GM19025 (cell line): ENCODE measurements at regions not wholly inside any gene's neighbourhood (a gene's known extent, or its start where the extent isn't known, plus 50 kb on each side); places are given as distances from the start of the nearest gene placed in this dataset.
A peak's percentile ranks its signal among the peaks of the same experiment; 100 is the strongest.

ENCODE experiments used
- ATAC-seq: cut with Tn5 transposase; IDR thresholded peaks from one replicate; pipeline ENCODE4 v1.9.1; 2021; ENCODE audit warnings: mild to moderate bottlenecking, low read depth, moderate library complexity; ENCODE audit not compliant: unreplicated experiment

- no peak for ATAC-seq
These were observed 387.7 kb upstream of the PTGER4 start for GRCh38 chr5:40292006-40292405.

DNA sequence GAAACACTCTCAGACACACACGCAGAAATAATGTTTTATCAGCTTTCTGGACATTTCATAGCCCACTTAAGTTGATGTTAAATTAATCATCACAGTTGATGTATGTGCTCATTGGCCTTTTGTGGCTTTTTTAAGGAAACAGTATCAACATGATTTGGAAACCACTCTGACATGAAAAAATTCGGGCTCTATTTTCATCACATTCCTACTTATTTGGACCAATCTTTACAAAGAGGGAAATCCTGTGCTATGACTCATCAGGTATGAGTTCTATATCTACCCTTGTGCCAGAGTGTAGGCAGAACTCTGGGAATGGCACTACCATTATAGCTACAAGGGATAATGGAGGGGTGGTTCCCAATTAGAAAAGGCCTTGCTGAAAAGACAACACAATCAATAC is 388.4 kb upstream of the PTGER4 start:
- ATAC-seq = no peak

DNA sequence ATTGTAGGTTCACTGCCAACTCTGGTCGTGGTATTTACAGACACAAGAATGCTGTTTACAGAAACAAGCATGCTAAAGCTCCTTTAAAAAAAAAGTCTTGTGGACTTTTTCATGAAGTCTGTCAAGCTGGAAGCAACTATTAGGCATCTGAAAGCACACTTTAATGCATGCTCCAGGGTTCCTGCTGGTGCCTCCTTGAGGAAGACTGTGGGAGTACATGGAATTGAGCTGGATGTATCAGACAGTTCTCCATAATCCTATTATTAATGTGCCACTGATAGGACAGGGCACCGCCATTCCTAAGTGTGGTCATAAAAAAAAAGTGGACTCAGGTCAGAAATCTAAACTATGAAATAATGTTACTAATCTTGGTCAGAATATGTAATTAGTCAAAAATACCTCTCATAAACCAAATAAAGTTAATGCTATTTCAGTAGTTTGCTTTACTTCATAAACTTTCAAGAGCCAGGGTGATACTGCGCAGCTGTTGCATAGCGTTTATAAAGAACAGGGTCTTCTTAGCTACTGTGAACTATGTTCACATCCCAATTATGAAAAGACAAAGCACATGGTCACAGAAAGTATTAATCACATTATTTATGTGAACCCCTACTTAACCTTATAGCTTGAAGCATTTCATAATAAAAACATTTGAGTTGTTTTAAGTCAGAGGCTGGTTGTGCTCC is 390.8 kb upstream of the PTGER4 start:
- ATAC-seq = no peak

DNA sequence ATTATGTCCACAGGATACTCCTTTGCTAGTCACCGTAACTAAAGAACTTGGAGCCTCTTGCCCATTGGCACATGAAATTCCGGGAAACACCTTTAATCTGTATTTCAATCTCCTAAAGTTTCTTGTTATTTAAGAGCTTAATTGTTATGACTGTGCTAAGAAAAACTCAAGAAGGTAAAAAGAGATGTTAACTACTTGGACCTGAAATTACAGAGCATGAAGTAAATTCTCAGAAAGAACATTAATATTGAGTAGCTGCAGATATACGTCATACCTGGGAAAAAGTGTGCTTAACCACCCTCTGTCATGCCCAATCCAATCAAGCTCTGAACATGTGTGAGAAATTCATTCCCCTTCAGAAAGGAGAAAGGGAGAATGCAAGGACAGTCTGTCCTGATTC is 394.9 kb upstream of the PTGER4 start:
- no peak for ATAC-seq

DNA sequence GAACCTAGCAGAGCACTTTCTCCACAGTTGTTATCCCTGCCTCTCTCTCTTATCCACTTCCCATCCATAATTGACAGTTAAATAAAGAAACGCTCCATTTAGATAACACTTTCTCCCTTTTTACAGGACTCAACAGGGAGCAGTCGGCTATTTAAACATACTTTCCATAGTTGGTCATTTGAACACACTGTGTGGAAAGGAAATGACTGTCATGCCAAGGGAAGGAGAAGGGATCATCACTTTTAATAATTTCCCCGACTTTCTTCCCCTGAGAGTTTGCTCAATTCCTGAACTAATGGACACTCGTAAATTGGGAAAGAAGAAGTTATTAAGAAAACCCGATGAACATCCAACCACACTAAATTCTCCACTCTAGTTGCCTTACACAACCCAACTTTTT is 400.8 kb upstream of the PTGER4 start:
- ATAC-seq = no peak

DNA sequence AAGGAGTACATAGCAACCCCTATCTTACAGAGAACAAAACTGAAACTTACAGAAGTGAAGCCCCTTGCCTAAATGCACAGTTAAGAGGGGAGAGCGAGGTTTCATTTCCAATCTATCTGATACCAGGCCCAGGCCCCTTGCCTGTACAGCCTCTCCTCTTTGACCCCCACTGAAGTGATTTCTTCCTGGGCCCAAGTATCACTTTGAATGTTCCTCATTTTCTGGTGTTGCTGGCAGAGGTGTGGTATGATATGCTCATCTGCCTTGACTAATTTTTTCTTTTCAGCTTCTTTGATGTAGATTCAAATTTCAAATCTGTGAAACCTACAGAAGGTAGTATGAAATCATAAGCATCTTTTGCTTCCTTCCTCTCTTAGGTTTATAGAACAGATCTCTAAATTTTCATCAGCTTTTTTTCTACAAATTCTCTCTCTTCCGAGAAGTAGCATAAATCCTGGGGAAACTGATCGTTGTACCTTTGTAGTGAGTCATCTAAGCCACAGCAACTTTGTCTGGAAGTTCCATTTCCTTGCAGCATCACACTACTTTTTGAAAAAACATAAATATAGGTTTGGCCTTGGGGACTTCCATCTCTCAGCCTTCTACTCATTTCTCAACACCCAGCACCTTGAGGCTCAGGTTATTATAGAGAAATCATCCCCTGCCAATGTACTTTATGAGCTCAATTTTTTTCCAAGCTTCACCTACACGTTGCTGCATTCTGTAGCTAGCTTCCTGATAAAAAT is 402.4 kb upstream of the PTGER4 start:
- ATAC-seq = peak; percentile 73

DNA sequence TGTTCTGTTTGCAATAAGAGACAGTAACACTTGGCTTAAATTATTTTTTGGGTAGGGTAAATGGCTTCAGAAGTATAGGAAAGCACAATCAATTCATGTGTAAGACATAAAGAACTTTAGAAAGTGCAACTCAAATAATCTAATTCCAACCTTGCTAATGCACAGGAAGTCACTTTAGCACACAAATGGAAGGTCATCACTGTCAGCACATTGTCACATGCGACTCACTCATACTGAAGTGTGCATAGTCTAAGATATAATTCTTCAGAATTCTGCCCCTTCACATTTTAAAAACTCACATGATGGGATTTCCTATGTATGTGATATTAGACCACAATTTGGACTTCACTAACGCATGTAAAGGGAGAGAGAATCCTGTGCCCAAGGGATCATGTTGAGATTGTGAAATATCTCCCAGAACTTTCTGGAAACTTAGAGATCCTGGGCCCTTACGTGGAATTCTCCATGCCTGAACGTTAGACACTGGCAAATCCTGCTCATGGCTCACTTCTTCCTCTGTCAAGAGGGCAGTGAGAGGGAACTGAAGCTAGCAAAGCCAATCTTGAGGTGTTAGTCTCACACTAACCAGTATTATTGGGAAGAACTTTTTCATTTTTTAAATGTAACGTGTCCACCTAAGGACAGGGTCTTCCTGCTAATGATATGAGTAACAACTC is 403.2 kb upstream of the PTGER4 start:
- peak; percentile 16 for ATAC-seq

- no peak for ATAC-seq
These were observed 405.1 kb upstream of the PTGER4 start for GRCh38 chr5:40274568-40274967.

DNA sequence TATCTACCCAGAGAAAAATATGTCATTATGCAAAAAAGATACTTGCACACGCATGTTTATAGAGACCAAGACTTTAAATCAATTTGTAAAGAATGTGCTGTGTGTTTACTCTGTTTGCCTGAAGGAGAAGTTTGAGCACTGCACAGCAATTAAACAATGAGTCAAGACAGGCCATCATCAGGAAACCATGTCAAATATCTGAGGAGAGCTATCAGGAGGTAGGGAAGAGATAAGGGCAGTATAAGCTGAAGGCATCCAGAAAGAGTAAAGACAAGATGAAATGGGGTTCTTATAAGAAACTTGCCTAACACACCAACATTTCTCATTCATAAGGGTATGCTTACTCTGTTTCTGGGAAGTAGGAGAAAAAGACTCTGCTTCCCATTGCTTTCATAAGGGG is 405.8 kb upstream of the PTGER4 start:
- ATAC-seq = no peak

- ATAC-seq = no peak
These were observed 408.2 kb upstream of the PTGER4 start for GRCh38 chr5:40271476-40271875.

- ATAC-seq = no peak
These were observed 409.4 kb upstream of the PTGER4 start for GRCh38 chr5:40270274-40270845.

- ATAC-seq = no peak
These were observed 411.6 kb upstream of the PTGER4 start for GRCh38 chr5:40268088-40268487.

DNA sequence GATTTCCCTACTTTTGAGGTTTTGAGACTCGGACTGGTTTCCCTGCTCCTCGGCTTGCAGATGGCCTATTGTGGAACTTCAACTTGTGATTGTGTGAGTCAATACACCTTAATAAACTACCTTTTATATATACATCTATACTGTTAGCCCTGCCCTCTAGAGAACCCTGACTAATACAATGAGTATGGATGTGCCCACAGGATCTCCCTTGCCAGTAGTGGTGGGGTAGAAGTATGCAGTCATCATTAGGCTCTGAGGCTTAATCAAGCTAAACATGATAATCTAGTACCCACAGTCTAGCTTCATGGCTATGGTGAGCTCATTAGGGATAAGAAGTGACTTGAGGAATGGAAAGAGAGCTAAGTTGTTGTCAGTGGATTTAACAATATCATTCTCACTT is 412.8 kb upstream of the PTGER4 start:
- ATAC-seq = no peak

DNA sequence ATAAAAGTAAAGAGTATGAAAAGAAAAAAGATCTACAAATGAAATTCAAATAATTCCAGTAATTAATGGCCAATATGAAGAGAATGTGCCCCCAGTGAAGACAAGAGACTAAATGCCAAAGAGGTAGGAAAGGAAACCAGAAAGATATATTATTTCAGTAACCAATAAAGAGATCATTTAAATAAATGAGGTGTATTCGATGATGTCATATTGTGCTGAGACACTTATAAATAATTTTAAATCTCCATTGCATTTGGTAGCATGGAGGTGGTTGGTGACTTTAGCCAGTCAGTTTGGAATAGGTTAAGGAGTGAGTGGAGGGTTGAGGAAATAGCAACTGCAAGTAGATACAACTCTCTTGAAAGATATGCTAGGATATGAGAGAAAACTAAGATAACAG is 417.7 kb upstream of the PTGER4 start:
- ATAC-seq = no peak

DNA sequence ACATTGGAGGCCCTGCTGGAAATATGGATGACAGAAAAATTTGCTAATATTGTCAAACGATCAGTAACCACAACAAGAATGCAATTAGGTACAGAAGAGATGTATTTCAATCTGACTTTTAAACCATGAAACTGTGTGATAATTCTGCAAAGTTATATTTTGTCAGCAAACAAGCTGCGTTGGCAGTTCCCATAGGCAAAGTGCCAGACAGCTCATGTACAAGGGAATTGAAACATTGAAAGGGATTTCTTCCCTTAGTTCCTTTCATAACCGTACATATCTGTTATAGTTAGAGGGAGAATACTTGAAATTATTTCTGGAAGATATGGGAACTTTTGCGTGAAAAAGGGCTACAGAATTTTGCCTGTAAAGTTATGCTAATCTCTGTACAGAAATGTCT is 419.4 kb upstream of the PTGER4 start:
- no peak for ATAC-seq

- ATAC-seq = no peak
These were observed 421.5 kb upstream of the PTGER4 start for GRCh38 chr5:40258222-40258621.

- ATAC-seq = no peak
These were observed 439.0 kb upstream of the PTGER4 start for GRCh38 chr5:40240671-40241070.

DNA sequence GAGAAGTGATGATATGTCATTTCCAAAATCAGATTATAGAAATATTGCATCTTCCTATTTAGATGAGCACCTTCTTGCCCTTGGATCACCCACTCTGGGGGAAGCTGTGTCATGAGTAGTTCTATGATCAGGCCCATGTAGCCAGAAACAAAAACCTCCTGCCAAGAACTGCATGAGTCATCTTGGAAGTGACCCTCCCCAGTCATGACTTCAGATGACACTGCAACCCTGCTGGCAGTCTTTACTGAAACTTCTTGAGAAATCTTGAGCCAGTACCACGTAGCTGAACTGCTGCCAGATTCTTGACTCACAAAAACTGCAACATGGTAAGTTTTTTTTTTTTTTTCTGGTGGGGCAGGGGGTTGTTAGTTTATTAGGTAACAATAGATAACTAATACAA is 439.6 kb upstream of the PTGER4 start:
- ATAC-seq = no peak

DNA sequence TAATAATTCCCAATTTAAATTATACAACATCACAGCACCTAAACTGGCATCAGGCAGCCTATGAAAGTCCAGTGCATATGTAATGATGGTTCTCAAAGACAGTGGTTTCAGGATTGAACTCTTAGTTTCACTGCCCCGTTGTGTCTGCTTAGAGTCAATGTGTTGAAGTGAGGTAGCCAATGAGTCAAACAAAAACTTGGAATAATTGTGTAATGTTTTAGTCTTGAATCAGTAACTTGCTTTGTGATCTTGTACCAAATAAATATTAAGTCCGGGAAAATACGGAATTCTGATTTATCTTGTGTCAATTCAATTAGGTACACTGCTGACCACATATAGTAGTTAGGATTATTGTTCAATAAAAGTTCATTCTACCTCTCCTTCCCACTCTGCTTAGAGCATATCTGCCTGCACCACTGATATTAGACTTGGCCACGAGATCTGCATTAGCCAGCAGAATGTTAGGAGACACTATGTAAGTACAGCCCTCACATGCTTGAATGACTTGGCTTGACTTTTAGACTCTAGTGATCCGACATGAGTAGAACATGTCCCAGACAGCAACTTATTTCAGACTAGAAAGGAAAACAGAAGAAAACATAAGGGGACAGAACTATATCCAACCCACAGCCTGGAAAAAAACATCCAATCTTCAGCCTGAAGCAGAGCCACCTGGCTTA is 441.5 kb upstream of the PTGER4 start:
- no peak for ATAC-seq

GRCh38 chr5:40235471-40236400 is 444.0 kb upstream of the PTGER4 start:
- no peak for ATAC-seq
